SK-N-SH treated with all-trans-retinoic acid at 6 μM for 48 hours (cell line): ENCODE measurements at regions not wholly inside any gene's neighbourhood (a gene's known extent, or its start where the extent isn't known, plus 50 kb on each side); places are given as distances from the start of the nearest gene placed in this dataset.
A peak's percentile ranks its signal among the peaks of the same experiment; 100 is the strongest.

Experiments
- ATAC-seq: fragments of 200-7000 bp; cut with Tn5 transposase; 3 replicates; pipeline ENCODE4 v1.9.1; 2020; ENCODE audit warnings: mild to moderate bottlenecking, moderate library complexity
- ARNTL ChIP-seq: fragments of 450-650 bp; formaldehyde crosslinking; IDR thresholded peaks from 2 replicates; pipeline ENCODE4 v1.5.0; 2020; ENCODE audit warnings: low read depth, mild to moderate bottlenecking, moderate library complexity, borderline replicate concordance
- BACH2 ChIP-seq: fragments of 250-450 bp; sonication (Bioruptor Pico); IDR thresholded peaks from 2 replicates; pipeline ENCODE4 v1.9.0; 2021; ENCODE audit warnings: mild to moderate bottlenecking, borderline replicate concordance
- CSDC2 ChIP-seq: fragments of 250-450 bp; sonication (Bioruptor Pico); IDR thresholded peaks from 2 replicates; pipeline ENCODE4 v1.5.0; 2020; ENCODE audit warnings: mild to moderate bottlenecking, moderate library complexity
- ESRRG ChIP-seq: fragments of 250-450 bp; sonication (Bioruptor Pico); IDR thresholded peaks from 2 replicates; pipeline ENCODE4 v1.6.1; 2021; ENCODE audit warnings: mild to moderate bottlenecking
- GLIS3 ChIP-seq: fragments of 250-450 bp; sonication (Bioruptor Pico); IDR thresholded peaks from 2 replicates; pipeline ENCODE4 v1.5.0; 2020; ENCODE audit warnings: mild to moderate bottlenecking, moderate library complexity
- ISL1 ChIP-seq: fragments of 250-450 bp; sonication (Bioruptor Pico); IDR thresholded peaks from 2 replicates; pipeline ENCODE4 v2.1.2; 2022; ENCODE audit warnings: mild to moderate bottlenecking, moderate library complexity
- OSR1 ChIP-seq: fragments of 250-450 bp; sonication (Bioruptor Pico); IDR thresholded peaks from 2 replicates; pipeline ENCODE4 v1.8.0; 2022; ENCODE audit warnings: moderate library complexity, mild to moderate bottlenecking, inconsistent platforms
- PATZ1 ChIP-seq: fragments of 250-450 bp; sonication (Bioruptor Pico); IDR thresholded peaks from 2 replicates; pipeline ENCODE4 v1.8.0; 2020; ENCODE audit warnings: mild to moderate bottlenecking, moderate library complexity, borderline replicate concordance
- PPARA ChIP-seq: fragments of 250-450 bp; sonication (Bioruptor Pico); IDR thresholded peaks from 2 replicates; pipeline ENCODE4 v1.5.0; 2020; ENCODE audit warnings: mild to moderate bottlenecking, borderline replicate concordance
- RARB ChIP-seq: fragments of 250-450 bp; sonication (Bioruptor Pico); IDR thresholded peaks from 2 replicates; pipeline ENCODE4 v1.8.0; 2021; ENCODE audit warnings: mild to moderate bottlenecking, moderate library complexity
- SNAI2 ChIP-seq: fragments of 250-450 bp; sonication (Bioruptor Pico); IDR thresholded peaks from 2 replicates; pipeline ENCODE4 v1.5.0; 2020; ENCODE audit warnings: mild to moderate bottlenecking, moderate library complexity
- TCF4 ChIP-seq: fragments of 250-450 bp; sonication (Bioruptor Pico); IDR thresholded peaks from 2 replicates; pipeline ENCODE4 v1.8.0; 2021; ENCODE audit warnings: mild to moderate bottlenecking, moderate library complexity, borderline replicate concordance
- TOX ChIP-seq: fragments of 250-450 bp; sonication (Bioruptor Pico); IDR thresholded peaks from 2 replicates; pipeline ENCODE4 v1.8.0; 2021; ENCODE audit warnings: mild to moderate bottlenecking, moderate library complexity, borderline replicate concordance
- TSHZ2 ChIP-seq: fragments of 250-450 bp; sonication (Bioruptor Pico); IDR thresholded peaks from 2 replicates; pipeline ENCODE4 v1.5.0; 2020; ENCODE audit warnings: mild to moderate bottlenecking, moderate library complexity
- ZC3H10 ChIP-seq: fragments of 250-450 bp; sonication (Bioruptor Pico); IDR thresholded peaks from 2 replicates; pipeline ENCODE4 v1.5.1; 2021; ENCODE audit warnings: mild to moderate bottlenecking, moderate library complexity
- ZFP3 ChIP-seq: fragments of 250-450 bp; sonication (Bioruptor Pico); IDR thresholded peaks from 2 replicates; pipeline ENCODE4 v1.5.0; 2020; ENCODE audit warnings: mild to moderate bottlenecking, moderate library complexity
- ZFP30 ChIP-seq: fragments of 450-650 bp; formaldehyde crosslinking; IDR thresholded peaks from 2 replicates; pipeline ENCODE4 v1.5.0; 2022; ENCODE audit warnings: mild to moderate bottlenecking, moderate library complexity
- ZNF565 ChIP-seq: fragments of 450-650 bp; formaldehyde crosslinking; conservative IDR thresholded peaks from 2 replicates; pipeline ENCODE4 v1.5.0; 2020; ENCODE audit warnings: low read depth, mild to moderate bottlenecking, moderate library complexity
- ZNF70 ChIP-seq: fragments of 450-650 bp; formaldehyde crosslinking; IDR thresholded peaks from 2 replicates; pipeline ENCODE4 v1.5.0; 2020; ENCODE audit warnings: mild to moderate bottlenecking, moderate library complexity
- ZNF8 ChIP-seq: fragments of 450-650 bp; formaldehyde crosslinking; IDR thresholded peaks from 2 replicates; pipeline ENCODE4 v1.5.0; 2020; ENCODE audit warnings: mild to moderate bottlenecking, moderate library complexity
- TF ChIP-seq, protein P1 (sequence below): fragments of 250-450 bp; sonication (Bioruptor Pico); IDR thresholded peaks from 2 replicates; pipeline ENCODE4 v1.5.1; 2020; ENCODE audit warnings: low read depth, mild to moderate bottlenecking, moderate library complexity
- TF ChIP-seq, protein P2 (sequence below): fragments of 250-450 bp; sonication (Bioruptor Pico); IDR thresholded peaks from 2 replicates; pipeline ENCODE4 v1.5.1; 2021; ENCODE audit warnings: mild to moderate bottlenecking, moderate library complexity
- TF ChIP-seq, protein P3 (sequence below): fragments of 250-450 bp; sonication (Bioruptor Pico); IDR thresholded peaks from 2 replicates; pipeline ENCODE4 v1.8.0; 2021; ENCODE audit warnings: low read depth, mild to moderate bottlenecking, moderate library complexity, borderline replicate concordance

DNA sequence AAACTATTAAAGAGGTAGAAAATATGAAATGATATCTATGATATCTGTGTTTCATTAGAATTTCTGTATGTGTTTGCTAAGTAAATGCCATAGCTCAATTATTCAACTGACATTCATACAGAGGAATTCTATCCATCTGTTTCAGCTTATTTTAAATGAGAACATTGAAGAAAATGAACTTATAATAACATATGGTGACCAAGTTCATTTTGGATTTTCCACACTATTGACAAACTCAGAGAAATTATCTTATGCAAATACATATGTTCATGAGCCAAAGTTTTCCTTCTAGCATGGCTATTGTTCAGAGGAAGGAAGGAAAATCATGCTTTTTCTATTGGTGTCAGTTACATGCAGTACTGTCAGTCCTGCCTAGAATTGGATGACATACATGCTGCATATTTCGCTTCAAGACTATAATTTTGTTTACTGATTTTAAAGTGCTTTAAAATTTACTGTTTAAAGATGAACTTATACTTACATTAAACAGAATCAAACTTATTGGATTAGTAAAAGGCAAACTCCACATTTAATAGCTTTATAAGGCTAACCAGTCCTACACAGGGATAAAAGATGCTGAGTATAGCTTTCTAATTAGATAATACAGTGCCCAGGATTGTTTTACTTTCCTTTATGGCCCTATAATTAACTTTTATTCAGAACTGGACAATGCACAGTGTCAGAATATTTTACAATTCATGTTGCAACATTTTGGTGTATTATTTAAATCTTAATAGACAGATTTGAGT is 646.2 kb downstream of the TRAM1L1 start:
- no peak for TF ChIP-seq ZFP30
- TF ChIP-seq, protein P1, sequence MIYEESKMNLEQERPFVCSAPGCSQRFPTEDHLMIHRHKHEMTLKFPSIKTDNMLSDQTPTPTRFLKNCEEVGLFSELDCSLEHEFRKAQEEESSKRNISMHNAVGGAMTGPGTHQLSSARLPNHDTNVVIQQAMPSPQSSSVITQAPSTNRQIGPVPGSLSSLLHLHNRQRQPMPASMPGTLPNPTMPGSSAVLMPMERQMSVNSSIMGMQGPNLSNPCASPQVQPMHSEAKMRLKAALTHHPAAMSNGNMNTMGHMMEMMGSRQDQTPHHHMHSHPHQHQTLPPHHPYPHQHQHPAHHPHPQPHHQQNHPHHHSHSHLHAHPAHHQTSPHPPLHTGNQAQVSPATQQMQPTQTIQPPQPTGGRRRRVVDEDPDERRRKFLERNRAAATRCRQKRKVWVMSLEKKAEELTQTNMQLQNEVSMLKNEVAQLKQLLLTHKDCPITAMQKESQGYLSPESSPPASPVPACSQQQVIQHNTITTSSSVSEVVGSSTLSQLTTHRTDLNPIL (CRISPR knock-in tag), result 0 out of 2 replicates have a peak, but pooled peaks have one; percentile 26
- TF ChIP-seq PPARA (CRISPR knock-in tag), result no peak
- TF ChIP-seq ISL1, result peak; percentile 91
- 0 out of 2 replicates have a peak, but pooled peaks have one; percentile 45 for TF ChIP-seq SNAI2 (CRISPR knock-in tag)
- no peak for TF ChIP-seq ZNF565 (CRISPR knock-in tag)
- peak; percentile 25; the same call in 1 of the 2 replicates for TF ChIP-seq ZC3H10 (CRISPR knock-in tag)
- TF ChIP-seq ZNF8, result no peak
- TF ChIP-seq BACH2, result no peak
- no peak for TF ChIP-seq CSDC2
- TF ChIP-seq TOX, result no peak
- no peak for TF ChIP-seq ESRRG (CRISPR knock-in tag)
- TF ChIP-seq ZFP3 (CRISPR knock-in tag), result no peak
- TF ChIP-seq, protein P2, sequence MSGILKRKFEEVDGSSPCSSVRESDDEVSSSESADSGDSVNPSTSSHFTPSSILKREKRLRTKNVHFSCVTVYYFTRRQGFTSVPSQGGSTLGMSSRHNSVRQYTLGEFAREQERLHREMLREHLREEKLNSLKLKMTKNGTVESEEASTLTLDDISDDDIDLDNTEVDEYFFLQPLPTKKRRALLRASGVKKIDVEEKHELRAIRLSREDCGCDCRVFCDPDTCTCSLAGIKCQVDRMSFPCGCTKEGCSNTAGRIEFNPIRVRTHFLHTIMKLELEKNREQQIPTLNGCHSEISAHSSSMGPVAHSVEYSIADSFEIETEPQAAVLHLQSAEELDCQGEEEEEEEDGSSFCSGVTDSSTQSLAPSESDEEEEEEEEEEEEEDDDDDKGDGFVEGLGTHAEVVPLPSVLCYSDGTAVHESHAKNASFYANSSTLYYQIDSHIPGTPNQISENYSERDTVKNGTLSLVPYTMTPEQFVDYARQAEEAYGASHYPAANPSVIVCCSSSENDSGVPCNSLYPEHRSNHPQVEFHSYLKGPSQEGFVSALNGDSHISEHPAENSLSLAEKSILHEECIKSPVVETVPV (CRISPR knock-in tag), result peak; percentile 61; the same call in 1 of the 2 replicates
- peak; percentile 18; the same call in 1 of the 2 replicates for TF ChIP-seq PATZ1 (CRISPR knock-in tag)
- TF ChIP-seq GLIS3 (CRISPR knock-in tag), result no peak
- TF ChIP-seq OSR1 (CRISPR knock-in tag), result no peak
- no peak for TF ChIP-seq ARNTL
- TF ChIP-seq RARB (CRISPR knock-in tag), result no peak
- TF ChIP-seq TSHZ2 (CRISPR knock-in tag), result no peak
- no peak for TF ChIP-seq ZNF70 (CRISPR knock-in tag)
- peak; percentile 82 for TF ChIP-seq TCF4 (CRISPR knock-in tag)
- TF ChIP-seq, protein P3, sequence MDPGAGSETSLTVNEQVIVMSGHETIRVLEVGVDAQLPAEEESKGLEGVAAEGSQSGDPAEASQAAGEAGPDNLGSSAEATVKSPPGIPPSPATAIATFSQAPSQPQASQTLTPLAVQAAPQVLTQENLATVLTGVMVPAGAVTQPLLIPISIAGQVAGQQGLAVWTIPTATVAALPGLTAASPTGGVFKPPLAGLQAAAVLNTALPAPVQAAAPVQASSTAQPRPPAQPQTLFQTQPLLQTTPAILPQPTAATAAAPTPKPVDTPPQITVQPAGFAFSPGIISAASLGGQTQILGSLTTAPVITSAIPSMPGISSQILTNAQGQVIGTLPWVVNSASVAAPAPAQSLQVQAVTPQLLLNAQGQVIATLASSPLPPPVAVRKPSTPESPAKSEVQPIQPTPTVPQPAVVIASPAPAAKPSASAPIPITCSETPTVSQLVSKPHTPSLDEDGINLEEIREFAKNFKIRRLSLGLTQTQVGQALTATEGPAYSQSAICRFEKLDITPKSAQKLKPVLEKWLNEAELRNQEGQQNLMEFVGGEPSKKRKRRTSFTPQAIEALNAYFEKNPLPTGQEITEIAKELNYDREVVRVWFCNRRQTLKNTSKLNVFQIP (CRISPR knock-in tag), result no peak
- ATAC-seq, result no peak

- ATAC-seq, result no peak
- TF ChIP-seq ISL1, result no peak
- TF ChIP-seq ESRRG (CRISPR knock-in tag), result no peak
- no peak for TF ChIP-seq RARB (CRISPR knock-in tag)
- no peak for TF ChIP-seq ZFP3 (CRISPR knock-in tag)
- TF ChIP-seq ARNTL, result no peak
- TF ChIP-seq ZC3H10 (CRISPR knock-in tag), result no peak
- TF ChIP-seq, all 23 proteins: peak for 0
Measured at GRCh38 chr4:116438417-116438816, 647.0 kb downstream of the TRAM1L1 start.
